ENCODE measurements at regions not wholly inside any gene's neighbourhood (a gene's known extent, or its start where the extent isn't known, plus 50 kb on each side); places are given as distances from the start of the nearest gene placed in this dataset.

GRCh38 chr4:9594948-9595347, 150.7 kb downstream of the DEFB131A start:
- TF ChIP-seq POLR2A (IDR thresholded peaks at IDR 0.05; ENCODE audit: low read length) = no peak
- TF ChIP-seq CTCF (IDR thresholded peaks at IDR 0.05) = no peak

All from A549 (cell line).